ENCODE measurements at regions not wholly inside any gene's neighbourhood (a gene's known extent, or its start where the extent isn't known, plus 50 kb on each side); places are given as distances from the start of the nearest gene placed in this dataset.

DNA sequence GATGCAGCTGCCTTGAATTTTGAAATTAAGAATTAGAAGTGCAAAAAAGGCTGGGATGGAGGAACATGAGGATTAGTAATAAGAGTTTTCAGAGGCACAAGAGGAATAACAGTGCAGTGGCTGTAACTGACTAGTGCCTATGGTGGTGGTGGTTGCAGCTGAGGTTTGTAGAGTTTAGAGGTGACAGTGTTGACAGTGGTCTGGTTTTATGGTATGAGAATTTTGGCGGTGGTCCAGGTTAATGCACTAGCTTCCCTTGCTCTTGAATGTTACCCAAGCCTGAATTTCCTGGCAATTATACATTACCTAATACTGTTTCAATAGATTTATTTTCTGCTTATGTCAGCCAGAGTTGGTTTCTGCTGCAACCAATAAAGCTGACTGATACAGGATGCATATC is 112.8 kb upstream of the C11orf87 start:
- DNase-seq: no peak
- no TSS peak for BruUV-seq (replicated peaks)

DNA sequence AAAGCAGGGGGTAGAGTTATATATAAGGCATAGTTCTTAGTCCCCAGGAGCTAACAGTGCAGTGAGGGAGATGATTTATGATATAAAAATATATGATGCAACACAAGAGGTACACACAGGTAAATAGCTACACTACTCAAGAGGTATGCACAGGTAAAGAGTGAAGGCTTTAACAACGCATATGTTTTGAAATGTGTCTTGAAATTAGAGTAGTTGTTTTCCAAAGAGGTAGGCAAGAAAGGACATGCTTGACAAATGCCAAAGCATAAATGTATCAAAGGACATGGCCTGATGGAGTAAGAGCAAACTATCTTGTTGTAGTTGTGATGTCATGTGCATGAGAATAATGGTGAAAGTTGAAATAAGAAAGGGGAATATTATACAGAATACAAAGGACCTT is 104.3 kb upstream of the C11orf87 start:
- BruUV-seq (replicated peaks): no TSS peak
- Mint-ChIP-seq H3K9me3 (ENCODE audit: low read depth, unreplicated experiment) (no peaks in the 10 kb centered on the region), H3K27me3 (ENCODE audit: unreplicated experiment) (no peaks in the 10 kb centered on the region), H3K4me3 (ENCODE audit: low read depth, unreplicated experiment) (no peak overlapping the region), H3K4me1 (ENCODE audit: low read depth, unreplicated experiment) (no peaks in the 10 kb centered on the region), H3K36me3 (ENCODE audit: insufficient read depth, unreplicated experiment) (no peaks in the 10 kb centered on the region), H3K27ac (ENCODE audit: unreplicated experiment) (no peak overlapping the region)
- intact Hi-C loops (cut with micrococcal nuclease; ENCODE audit: unreplicated experiment): no loop called here
- TF ChIP-seq, protein P1, sequence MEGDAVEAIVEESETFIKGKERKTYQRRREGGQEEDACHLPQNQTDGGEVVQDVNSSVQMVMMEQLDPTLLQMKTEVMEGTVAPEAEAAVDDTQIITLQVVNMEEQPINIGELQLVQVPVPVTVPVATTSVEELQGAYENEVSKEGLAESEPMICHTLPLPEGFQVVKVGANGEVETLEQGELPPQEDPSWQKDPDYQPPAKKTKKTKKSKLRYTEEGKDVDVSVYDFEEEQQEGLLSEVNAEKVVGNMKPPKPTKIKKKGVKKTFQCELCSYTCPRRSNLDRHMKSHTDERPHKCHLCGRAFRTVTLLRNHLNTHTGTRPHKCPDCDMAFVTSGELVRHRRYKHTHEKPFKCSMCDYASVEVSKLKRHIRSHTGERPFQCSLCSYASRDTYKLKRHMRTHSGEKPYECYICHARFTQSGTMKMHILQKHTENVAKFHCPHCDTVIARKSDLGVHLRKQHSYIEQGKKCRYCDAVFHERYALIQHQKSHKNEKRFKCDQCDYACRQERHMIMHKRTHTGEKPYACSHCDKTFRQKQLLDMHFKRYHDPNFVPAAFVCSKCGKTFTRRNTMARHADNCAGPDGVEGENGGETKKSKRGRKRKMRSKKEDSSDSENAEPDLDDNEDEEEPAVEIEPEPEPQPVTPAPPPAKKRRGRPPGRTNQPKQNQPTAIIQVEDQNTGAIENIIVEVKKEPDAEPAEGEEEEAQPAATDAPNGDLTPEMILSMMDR (IDR thresholded peaks at IDR 0.05; ENCODE audit: unreplicated experiment): no peak
- no peak for DNase-seq
- CTCF ChIA-PET: no interaction called here

More for the DNA sequence above, 112.8 kb upstream of the C11orf87 start:
- Mint-ChIP-seq H3K27me3 (ENCODE audit: unreplicated experiment) (no peaks in the 10 kb centered on the region), H3K27ac (ENCODE audit: unreplicated experiment) (no peak overlapping the region), H3K36me3 (ENCODE audit: insufficient read depth, unreplicated experiment) (no peaks in the 10 kb centered on the region), H3K4me1 (ENCODE audit: low read depth, unreplicated experiment) (no peaks in the 10 kb centered on the region), H3K4me3 (ENCODE audit: low read depth, unreplicated experiment) (no peak overlapping the region), H3K9me3 (ENCODE audit: low read depth, unreplicated experiment) (no peaks in the 10 kb centered on the region)
- intact Hi-C loops (cut with micrococcal nuclease; ENCODE audit: unreplicated experiment): no loop called here
- CTCF ChIA-PET: interaction anchor here (0.6 kb wide), 1 partner anchor 36 kb away, joined by 3 read pairs; no protein-coding TSS in a partner anchor
- TF ChIP-seq, protein P1 (IDR thresholded peaks at IDR 0.05; ENCODE audit: unreplicated experiment): no peak

DNA sequence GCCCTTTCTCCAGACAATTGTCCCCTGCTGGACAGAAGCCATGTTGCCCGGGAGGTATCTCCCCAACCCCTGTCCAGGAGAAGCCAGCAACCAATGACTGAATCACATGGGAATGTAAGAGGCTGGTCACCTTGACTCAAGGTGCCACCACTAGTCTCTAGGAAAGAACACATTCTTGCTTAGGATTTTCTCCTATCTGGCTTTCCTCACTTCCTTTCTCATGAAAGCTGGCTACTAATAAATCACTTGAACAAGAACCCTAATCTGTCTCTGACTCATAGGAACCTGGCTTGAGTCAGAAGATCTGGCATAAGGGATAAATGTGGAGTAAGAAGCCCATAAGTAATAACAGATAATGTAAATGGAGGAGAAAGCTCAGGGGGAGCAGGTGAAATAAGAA is 101.4 kb upstream of the C11orf87 start:
- TF ChIP-seq, protein P1 (IDR thresholded peaks at IDR 0.05; ENCODE audit: unreplicated experiment): no peak
- no TSS peak for BruUV-seq (replicated peaks)
- no peak for DNase-seq
- intact Hi-C loops (cut with micrococcal nuclease; ENCODE audit: unreplicated experiment): no loop called here
- Mint-ChIP-seq H3K36me3 (ENCODE audit: insufficient read depth, unreplicated experiment) (no peaks in the 10 kb centered on the region), H3K4me3 (ENCODE audit: low read depth, unreplicated experiment) (no peak overlapping the region), H3K4me1 (ENCODE audit: low read depth, unreplicated experiment) (no peaks in the 10 kb centered on the region), H3K9me3 (ENCODE audit: low read depth, unreplicated experiment) (no peaks in the 10 kb centered on the region), H3K27ac (ENCODE audit: unreplicated experiment) (no peak overlapping the region), H3K27me3 (ENCODE audit: unreplicated experiment) (peaks cover 22% of the 10 kb centered on the region)
- CTCF ChIA-PET: no interaction called here

DNA sequence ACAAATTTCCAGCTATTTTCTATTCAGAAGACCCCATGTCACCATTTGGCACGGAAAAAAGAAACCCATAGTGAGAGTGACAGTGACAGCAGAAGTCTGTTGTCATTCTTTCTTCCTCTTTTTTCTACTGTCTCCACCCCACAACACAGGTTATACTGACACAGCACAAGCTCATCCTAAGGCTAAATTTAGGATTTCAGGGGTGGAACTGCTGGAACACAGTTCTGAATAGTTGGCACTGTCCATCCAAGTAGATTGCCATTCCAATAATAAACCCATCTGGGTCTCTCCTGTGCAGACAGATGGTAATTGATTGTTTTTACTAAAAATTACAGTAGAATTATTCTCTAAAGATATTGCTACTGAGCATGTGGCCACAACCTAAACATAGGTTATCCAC is 95.2 kb upstream of the C11orf87 start:
- no peak overlapping the region for H3K4me3 Mint-ChIP-seq (ENCODE audit: low read depth, unreplicated experiment)
- CTCF ChIA-PET: no interaction called here
- peaks cover 35% of the 10 kb centered on the region for H3K27me3 Mint-ChIP-seq (ENCODE audit: unreplicated experiment)
- H3K27ac Mint-ChIP-seq (ENCODE audit: unreplicated experiment): no peak overlapping the region
- intact Hi-C loops (cut with micrococcal nuclease; ENCODE audit: unreplicated experiment): no loop called here
- no peak for DNase-seq
- no TSS peak for BruUV-seq (replicated peaks)
- no peaks in the 10 kb centered on the region for H3K9me3 Mint-ChIP-seq (ENCODE audit: low read depth, unreplicated experiment)
- no peaks in the 10 kb centered on the region for H3K36me3 Mint-ChIP-seq (ENCODE audit: insufficient read depth, unreplicated experiment)
- H3K4me1 Mint-ChIP-seq (ENCODE audit: low read depth, unreplicated experiment): no peaks in the 10 kb centered on the region
- TF ChIP-seq, protein P1 (IDR thresholded peaks at IDR 0.05; ENCODE audit: unreplicated experiment): no peak
